ENCODE measurements at regions not wholly inside any gene's neighbourhood (a gene's known extent, or its start where the extent isn't known, plus 50 kb on each side); places are given as distances from the start of the nearest gene placed in this dataset.
A peak's percentile ranks its signal among the peaks of the same experiment; 100 is the strongest.

DNA sequence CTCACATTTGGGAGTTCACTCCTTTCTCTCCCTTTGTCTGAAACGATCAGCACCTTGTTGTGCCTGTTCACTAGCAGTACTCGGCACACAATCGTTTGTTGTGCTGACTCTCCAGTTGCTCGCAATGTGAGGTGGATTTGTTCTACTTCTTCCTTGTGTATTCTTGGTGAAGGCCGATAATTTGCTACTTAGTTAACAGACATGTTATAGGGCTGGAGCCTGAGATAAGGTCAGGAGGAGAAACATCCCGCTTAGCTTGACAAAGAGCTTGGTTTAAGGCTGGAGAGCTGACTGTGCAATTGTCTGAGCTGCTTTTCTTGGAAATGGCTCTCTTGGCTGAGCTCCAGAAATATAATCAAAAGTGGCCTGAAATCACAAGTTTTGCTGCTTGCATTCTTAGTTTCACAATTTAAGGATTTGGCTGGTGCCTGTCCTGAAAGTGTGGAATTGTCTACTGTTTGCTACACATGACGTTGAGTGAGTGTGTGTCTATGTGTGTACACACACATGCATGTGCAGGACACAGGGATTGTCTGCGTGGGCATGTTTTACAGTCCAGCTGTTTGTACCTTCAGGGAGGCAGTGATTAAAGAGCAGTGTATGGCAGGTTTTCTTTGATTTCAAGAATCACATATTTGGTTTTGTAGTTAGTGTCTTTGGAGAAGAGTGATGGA is 77.7 kb downstream of the ARF6 start:
- DNase-seq = no peak

DNA sequence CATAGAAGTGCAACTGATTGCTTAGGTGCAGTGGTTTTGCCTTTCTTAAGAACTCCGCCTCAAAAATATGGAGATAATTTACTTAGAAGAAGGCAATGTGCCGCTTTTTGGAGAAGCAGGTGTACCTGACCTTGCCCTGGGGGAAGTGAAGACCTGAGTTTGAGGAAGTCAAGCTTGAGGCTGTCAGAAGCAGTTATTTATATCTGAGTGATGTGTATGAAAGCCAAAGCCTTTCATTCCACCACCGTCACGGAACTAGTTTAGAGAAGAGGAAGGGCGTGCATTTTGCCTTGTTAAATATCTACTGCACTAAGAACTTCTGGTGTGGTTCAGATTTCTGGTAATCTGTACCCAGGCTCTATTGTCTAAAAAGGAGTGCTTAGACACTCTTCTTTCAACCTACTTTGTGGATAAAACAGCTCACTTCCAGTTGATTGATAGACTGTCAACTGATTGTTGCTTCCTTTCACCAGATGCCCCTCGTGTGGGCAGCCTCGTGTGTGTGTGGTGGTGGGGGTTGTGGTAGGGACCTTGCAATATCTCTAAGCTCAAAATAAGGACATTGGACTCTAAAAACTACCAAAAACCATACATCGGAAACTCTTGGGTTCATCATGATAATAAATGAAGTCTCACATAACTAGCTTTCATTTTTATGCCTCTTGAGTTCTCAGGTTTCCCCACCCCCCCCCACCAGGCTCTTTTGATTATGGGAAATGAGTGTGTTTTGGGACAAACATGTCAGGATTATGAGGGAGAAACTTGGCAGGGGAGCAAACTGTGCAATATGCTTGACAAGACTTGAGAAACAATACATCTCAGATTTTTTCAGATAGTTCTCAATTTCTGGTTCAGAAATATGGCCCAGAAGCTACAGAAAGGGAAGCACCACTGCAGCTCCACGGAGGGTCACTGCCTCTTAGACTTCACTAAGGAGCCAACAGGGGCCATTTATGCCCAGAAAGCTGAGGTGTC is 78.6 kb downstream of the ARF6 start:
- DNase-seq = no peak

DNA sequence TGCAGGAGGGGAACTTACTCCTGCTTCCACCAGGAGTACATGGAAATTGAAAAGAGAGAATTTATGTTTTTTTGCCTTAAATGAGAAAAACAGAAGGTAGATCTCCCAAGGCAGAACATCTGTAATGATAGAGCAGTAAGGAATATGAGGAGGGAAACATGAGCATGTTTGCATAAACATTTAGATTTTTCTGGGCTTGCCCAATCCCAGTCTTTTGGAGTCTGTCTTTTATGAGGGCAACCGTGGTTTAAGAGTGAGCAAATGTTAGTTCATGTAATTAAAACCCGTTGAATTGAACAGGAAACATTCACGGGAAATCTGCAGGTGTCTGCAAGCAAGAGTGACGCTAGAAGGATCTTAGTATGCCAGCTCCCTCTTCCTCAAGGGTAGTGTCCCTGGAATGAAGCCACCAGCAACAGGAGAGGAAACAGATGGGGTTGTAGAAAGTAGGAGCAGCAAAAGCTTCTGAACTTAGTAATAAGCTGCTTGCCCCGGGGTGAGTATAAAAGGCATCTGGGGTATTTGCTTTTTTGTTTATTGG is 79.3 kb downstream of the ARF6 start:
- DNase-seq = no peak

DNA sequence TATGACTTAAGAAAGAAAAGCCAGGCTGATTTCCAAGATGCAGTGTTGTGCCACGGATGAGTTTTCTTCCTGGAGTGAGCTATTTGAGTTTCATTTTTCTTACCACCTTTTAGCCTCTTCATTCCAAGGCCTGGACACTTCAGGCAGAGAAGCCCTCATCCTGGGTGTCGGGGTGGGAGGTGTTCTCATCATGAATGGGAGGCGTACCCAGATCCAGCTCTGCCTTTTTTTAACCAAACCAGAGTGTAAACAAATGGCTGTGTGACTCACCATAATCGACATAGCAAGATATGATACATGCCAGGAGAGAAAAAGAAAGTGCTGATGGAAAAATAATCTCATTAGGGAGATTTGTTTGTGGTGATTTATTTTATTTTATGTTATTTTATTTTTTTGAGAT is 79.9 kb downstream of the ARF6 start:
- DNase-seq = peak in 1 of 56 donors; percentile 6

DNA sequence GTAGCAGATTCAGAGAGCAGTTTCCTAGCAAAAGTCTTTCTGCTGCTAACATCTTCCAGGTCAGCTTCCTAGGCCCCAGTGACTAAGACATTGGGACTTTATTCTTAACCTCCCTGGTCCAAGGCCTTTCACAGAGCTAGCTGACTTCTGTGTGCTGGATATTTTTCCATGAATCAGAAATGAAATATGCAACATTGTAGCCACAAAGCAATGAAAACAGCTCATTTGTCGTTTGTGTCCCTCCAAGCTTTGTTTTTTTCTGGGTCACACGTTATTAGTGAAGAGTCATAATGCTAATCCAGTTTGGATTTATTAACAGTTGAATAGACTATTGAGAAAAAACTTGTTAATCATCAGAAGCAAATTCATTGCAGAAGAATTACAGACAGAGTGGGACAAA is 82.4 kb downstream of the ARF6 start:
- no peak for DNase-seq

DNA sequence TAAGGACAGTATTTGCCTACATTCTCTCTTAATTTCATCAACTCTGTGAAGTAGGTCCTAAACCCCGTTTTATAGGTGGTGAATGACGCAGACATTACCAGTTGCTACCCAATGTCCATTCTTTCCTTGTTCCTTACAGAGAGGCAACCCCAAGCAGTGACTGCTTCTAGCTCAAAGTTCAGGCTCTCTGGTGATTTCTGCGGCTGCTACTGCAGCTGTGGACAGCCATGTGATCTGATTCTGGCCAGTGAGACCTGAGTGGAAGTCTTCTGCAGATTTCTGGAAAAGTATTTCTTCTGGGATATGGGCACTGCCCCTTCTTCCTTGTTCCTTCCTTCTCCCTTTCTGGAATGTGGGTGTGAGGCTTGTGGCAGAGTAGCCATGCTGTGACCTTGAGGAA is 82.9 kb downstream of the ARF6 start:
- DNase-seq = no peak

DNA sequence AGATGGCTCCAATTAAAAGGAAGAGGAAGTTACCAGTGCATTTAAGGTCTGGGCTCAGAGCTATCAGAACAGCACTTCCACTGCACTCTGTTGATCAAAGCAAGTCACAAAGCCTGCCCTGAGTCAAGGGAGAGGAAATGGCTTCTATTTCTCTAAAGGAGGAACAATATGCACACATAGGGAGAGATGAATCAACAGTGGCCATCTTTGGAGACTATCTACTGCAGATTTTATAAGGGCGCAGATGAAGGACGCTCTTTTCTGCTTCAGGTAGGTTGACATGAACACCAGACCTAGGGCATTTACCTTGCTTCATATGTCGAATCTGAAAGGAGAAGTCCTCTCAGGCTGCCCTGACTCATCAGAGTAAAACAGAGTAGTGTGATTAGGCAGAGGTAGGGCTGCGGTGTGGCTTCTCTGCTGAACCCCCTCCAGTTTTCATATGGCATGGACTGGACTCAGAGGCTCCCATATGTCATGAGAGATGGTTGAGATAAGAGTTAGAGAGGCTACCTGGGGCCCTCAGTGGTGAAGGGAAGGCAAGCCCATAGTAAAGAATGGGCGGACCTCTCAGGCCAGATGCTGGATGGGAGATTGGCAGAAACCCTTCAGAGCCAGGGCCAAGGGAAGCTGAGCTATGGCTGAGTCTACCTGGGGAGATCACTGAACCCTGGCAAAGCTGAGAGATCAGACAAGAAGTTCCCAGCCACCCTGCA is 84.4 kb downstream of the ARF6 start:
- no peak for DNase-seq

DNA sequence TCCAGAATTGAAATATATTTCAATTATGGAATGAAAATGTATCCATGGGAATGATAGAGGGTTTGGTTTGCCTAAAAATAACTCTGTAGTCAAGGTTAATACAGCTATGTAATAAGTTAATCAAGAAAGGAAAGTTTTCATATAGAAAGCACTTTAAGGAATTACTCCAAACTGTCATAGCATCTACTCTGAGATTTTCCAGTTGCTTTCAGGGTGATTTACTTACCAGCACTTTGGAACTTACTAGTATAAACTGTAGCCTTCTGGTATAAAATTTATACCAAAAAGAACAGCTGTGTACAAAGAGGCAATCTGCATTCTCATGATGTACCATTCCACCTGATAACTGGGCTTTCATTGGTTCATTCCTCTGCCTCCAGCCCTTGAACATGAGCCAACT is 87.1 kb downstream of the ARF6 start:
- no peak for DNase-seq

DNA sequence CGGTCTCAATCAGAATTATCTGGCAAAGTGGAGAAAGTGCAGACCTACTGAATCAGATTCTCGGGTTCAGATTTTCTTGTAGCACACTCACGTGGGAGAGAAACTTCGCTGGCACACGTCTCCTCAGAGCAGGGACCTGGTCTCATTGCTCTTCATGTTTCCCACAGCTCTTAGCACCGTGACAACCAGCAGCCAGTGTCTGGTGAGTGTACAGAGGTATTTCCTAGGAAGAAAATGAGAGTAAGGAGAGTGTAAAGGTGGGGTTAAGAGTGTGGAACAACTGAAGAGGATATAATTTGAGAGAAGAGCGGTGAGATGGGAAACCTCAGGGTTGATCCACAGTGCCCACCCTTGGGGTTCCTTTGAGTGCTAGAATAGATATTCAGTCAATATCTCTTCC is 89.2 kb downstream of the ARF6 start:
- DNase-seq = no peak

DNA sequence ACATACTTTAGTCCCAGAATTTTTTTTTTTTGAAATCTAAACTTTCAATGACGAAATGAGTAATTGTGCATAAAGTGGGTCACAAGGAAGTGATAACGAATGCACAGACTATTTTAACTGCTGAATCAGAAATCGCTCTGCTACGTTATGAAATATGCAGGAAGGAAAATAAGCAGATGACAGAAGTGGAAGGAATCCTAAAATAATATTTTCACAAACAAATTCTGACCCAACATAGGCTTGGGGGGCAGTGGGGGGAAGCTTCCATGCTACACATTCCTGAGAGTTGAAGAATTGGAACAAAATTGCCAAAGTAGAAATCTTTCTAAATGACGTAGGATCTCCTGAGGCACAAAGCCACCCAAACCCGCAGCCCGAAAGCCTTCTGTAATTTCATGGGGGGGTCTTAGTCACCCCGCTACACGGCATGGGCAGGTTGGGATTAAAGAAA is 89.6 kb downstream of the ARF6 start:
- no peak for DNase-seq

DNA sequence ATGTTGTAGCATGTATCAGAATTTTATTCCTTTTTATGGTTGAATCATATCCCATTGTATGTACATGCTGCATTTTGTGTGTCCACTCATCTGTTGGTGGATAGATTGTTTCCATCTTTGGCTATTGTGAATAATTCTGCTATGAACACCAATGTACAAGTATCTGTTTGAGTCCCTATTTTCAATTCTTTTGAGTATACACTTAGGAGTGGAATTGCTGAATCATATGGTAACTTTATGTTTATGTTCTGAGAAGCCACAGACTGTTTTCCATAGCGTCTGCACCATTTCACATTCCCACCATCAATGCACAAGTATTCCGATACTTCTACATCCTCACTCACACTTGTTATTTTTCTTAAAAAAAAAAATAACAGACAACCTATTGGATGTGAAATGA is 91.5 kb downstream of the ARF6 start:
- DNase-seq = no peak

DNA sequence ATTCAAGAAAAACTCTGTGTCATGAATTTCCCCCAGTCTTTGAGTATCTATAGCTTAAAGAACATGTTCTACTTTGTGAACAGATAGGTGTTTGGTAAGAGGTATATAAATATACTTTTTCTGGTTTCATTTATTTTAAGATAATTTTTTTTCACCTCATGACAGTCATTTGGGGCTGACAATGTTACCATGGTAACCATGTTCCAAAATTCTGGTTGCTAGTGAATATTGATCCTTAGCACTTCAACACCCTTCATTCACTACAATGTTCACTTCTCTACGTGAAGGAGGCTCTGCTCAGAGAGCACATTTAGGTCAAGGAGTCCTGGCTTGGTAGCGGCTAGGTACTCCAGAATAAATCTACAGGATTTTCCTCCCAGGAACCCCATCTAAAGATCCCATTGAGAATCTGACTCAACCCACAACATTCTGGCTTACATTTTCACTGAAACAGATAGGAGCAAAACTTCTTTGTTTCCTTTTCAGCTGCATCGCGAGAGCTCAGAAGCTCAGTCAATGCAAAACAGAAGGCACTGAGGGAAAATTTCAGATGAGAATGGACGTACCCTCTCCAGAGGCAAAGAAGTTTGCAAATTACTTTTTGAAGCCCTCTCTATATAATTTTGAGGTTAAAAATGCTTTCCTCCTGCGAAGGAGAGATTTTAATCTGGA is 93.6 kb downstream of the ARF6 start:
- DNase-seq = no peak

DNA sequence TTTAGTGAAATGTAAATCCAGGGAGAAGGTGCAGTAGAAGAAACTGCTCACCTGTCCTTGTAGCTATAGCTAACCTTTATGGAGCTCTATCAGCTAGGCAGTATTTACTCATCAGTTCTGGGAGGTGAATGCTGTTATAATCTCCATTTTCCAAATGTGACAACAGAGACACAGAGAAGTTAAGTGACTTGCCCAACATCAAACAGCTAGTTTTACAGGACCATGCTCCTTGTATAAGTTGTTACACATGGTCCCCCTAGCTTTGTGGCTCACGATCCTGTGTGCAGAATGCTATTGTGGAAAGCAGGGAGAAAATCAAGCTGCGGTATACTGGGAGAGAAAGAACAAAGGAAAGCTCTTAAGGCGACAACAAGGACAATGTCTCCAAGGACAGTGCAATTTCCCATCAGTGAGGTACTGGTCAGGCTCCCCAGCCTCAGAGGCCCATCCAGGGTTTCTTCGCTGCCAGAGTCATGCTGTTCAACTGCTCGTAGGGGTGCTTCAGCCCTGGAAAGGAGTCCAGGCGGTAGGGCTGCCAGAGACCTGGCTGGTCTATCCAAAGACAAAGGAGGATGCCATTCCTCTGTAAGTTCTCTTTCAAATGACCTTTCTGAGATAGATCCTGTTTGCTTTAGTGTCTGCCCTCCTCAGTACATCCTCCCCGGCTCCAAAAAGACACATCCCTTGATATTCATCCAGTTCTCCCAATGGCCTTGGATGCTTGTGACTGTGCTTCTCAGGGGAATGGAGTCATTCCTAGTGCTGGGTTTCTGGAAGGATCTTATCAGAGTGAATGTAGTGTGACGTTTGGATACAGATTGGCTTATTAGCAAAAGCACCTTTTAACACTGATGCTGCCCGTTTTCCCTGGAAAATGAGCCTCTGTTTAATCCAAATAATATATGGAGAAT is 95.5 kb downstream of the ARF6 start:
- DNase-seq = no peak

DNA sequence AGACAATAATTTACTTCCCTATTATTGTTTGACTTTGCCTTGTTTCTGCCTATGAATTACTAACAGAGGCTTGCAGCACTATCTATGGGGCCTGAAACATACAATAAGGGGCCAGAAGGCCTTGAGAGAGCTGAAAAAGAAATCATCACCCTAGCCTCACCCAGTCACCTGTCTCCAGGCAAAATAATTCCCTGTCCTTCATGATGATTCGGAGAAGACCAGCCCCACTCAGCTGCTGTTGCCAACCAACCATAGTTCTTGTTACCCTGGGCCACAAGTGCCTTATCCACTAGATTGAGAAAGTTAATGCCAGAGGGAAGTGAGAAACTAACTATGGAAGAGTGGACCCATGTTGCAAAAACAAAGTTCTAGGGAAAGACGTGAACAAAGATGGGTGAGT is 97.1 kb downstream of the ARF6 start:
- no peak for DNase-seq

DNA sequence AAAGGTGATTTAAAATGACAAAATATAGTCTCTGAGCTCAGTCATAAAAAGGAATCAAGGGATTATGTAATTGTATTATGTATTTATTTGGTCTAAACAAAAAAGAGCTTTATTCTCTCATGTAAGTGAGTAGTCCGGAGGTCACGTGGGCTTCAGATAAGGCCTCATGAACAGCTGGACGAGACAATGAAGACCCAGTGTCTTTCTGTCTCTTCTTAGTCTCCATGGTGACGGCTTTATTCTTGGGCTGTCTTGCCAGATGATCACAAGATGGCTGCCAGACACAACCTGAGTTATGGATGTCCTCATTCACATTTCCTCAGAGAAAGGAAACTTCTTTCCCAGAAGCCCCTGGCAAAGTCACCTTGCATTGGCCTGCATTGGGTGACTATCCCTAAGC is 98.6 kb downstream of the ARF6 start:
- peak in 1 of 56 donors; percentile 15 for DNase-seq

DNA sequence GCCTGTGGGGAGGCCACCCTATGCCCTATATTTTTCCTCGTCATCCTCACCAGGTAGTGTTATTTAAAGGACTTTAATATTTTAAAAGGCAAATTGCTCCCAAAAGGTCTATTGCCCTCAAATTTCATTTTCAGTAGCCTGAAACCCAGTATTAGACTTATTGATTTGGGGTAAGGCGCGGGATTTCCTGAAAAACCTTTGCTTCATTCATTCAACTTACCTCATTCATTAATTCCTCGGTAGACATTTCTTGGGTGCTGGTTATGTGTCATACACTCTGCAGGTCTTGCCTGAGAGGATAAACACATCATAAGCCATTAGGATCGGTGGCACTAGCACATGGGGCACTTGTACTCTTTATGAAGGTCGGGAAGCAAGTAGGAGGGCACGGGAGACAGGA is 99.2 kb downstream of the ARF6 start:
- DNase-seq = no peak

DNA sequence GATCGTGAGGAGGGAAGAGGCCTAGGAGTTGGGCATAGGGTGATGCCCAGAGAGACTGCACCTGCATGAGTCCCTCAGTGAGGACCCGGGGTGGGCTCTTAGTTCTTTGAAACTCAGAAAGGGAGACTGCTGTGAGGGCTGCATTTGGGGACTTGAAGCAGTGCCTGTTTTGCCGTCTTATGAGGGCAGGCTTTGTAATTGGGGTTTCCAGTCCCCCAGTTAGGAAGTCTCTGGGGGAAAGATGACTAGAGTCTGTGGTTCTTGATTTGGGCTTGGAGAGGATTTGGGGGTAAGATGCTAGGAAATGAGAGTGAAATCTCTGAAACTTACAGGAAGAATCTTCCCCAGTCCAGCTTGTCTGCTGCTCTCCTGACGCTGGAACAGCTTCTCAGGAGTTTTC is 99.6 kb downstream of the ARF6 start:
- no peak for DNase-seq

DNA sequence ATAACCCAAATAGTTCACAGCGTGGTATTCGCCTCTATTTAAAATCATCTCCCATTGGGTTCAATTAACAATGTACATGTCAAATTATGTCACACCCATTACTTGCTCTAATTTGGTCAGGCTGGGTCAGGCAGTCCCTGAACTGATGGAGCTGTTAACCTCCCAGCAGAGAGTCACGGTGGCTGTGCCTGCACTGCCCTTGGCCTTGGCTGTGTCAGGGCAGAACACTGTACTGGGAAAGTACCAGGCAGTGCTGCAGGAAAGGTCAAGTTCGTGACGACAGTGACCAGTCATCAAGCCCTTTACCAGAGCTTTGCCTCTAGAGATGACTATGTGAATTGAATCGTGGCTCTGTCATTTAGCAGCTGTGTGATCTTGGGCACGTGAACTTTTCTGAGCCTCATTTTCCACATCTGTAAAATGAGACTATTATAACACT is 100.0 kb downstream of the ARF6 start:
- DNase-seq = peak in 2 of 56 donors; percentile 16 to 53

DNA sequence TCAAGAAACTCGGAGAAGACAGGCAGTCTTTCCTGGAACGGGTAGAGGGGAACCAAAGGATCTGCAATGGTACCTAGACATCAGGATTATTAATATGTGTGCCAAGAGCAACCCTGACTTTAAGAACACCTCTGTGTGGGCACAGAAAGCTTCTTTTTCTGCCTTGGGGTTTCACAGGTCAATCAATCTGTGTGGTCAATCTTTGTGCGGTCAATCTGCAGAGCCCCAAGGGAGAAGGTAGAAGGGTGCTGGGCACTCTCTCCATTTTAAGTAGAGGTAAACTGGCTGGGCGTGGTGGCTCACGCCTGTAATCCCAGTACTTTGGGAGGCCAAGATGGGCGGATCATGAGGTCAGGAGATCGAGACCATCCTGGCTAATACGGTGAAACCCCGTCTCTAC is 100.7 kb downstream of the ARF6 start:
- no peak for DNase-seq

DNA sequence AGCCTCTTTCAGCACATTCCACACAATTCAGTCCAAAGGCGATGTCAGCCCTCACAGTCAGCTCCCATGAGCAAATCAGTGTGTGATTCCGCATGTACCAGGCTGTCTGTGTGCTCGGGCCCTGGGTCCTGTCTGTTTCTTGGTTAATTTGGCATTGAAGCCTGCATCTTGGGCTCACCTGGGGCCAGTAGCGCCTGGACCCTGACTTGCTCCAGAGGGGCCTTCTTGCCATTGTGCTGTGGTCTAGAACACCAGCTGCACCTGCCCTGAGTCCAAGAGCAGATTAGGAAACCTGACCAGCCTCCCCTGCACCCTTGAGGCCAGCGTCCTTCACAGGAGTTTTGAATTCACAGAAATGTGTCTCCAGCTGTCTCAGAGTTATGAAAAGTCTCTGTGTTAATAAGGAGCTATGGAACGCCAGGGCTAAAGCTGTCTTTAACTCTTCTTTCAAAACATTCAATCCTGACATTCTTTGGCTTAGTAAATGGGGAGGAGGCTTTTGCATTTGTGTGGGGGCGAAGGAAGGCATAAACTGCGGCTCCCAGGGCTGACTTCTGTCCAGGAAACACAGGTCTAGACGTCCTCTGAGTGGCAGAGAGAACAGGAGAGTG is 102.2 kb downstream of the ARF6 start:
- no peak for DNase-seq

Measured in nucleus accumbens (tissue), 56 donors.